Psoas muscle (tissue), 7 donors: ENCODE measurements at regions not wholly inside any gene's neighbourhood (a gene's known extent, or its start where the extent isn't known, plus 50 kb on each side); places are given as distances from the start of the nearest gene placed in this dataset.
A peak's percentile ranks its signal among the peaks of the same experiment; 100 is the strongest.

Source experiments
- ATAC-seq, 4 donors: fragments of 200-7000 bp; cut with Tn5 transposase; one replicate each; pipeline ENCODE4 v1.9.1; 2020; ENCODE audit warnings: moderate library complexity in 3 of 4, mild to moderate bottlenecking in 2 of 4
- DNase-seq, 2 donors: peaks; one replicate each; pipeline ENCODE4 v3.0.0-alpha.2; 2020
- H3K27ac ChIP-seq: fragments of 200-600 bp; one replicate; pipeline ENCODE4 v1.8.0; 2022
- H3K27me3 ChIP-seq, 3 donors: fragments of 200-600 bp in 1 of 3; one replicate each; pipeline versions ENCODE4 v1.6.1 to v1.8.0; 2013 to 2022; ENCODE audit warnings: low read length in 2 of 3, mild to moderate bottlenecking in 2 of 3, moderate library complexity in 1 of 3; ENCODE audit not compliant: insufficient read depth in 3 of 3
- H3K36me3 ChIP-seq, 2 donors: fragments of 200-600 bp in 1 of 2; one replicate each; pipeline versions ENCODE4 v1.6.1 to v1.8.0; 2013 to 2022; ENCODE audit warnings: low read depth in 1 of 2, mild to moderate bottlenecking in 1 of 2, moderate library complexity in 1 of 2; ENCODE audit not compliant: insufficient read depth in 1 of 2
- H3K4me1 ChIP-seq: fragments of 200-600 bp; one replicate; pipeline ENCODE4 v1.8.0; 2022
- H3K4me3 ChIP-seq: fragments of 200-600 bp; one replicate; pipeline ENCODE4 v1.8.0; 2022; ENCODE audit warnings: mild to moderate bottlenecking
- H3K9me3 ChIP-seq: fragments of 200-600 bp; one replicate; pipeline ENCODE4 v1.8.0; 2022
- CTCF ChIP-seq: fragments of 200-600 bp; IDR thresholded peaks from one replicate; pipeline ENCODE4 v1.8.0; 2022; ENCODE audit warnings: antibody characterized with exemption
- WGBS, 3 donors: extraction: QIAGEN DNeasy Blood & Tissue Kit; methylation state at CpG; one replicate each; pipeline versions ENCODE4 v1.1.6 to v1.1.7; 2013; 5-methylcytosine and 5-hydroxymethylcytosine counted together
- intact Hi-C, 2 donors: fragments of 100-400 bp; cut with DNase I; formaldehyde crosslinking; loops; one replicate each; pipeline versions ENCODE4 v1.11.0 to v1.14.2; 2022
- donor health status: healthy with polysubstance abuse.
- donor health status: DM: no; HTN: no; CAD: no; lungs with moderate emphysema.
- donor health status: Bipolar disorder and iron deficiency.
- donor health status: healthy.
- donor health status: DM: yes; HTN: yes; CAD: no.
- donor health status: DM: no; HTN: no; CAD: no.
- donor health status: DM: yes; HTN: yes; CAD: no.

DNA sequence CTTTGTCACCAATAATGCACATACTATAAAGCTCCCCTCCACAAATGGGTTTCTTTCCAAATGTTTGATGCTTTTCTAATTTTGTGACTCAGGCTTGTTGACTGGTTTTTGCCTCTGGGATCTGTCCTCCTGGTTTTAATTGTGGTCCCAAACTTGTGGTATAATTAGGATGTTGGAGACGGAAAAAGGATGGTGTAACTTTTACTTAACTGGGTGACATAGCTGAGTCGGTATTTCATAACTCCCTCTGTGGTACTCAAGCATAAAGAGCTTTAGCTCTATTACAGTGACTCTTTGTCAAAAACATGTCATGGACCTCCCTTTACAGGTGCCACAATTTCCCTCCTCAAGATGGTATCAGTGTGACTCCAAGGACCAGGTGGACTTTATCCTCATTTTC lies 119.7 kb upstream of the RBPJ start:
- Histone ChIP-seq H3K4me1 (no peaks in the 10 kb centered on the region), H3K27me3 (no peaks in the 10 kb centered on the region), H3K4me3 (no peak overlapping the region), H3K9me3 (no peaks in the 10 kb centered on the region), H3K27ac (no peak overlapping the region), H3K36me3 (no peaks in the 10 kb centered on the region)
- DNase-seq (no peak), ATAC-seq (no peak)
- no peak for TF ChIP-seq CTCF
- 80 to 93% (median 91%) methylated on average over 2 of the region's 2 CpGs for WGBS, 3 donors
- intact Hi-C loops = loop anchor here in 1 of 2 donors (10.0 kb wide), 1 partner anchor 116 kb away; no protein-coding TSS in a partner anchor

DNA sequence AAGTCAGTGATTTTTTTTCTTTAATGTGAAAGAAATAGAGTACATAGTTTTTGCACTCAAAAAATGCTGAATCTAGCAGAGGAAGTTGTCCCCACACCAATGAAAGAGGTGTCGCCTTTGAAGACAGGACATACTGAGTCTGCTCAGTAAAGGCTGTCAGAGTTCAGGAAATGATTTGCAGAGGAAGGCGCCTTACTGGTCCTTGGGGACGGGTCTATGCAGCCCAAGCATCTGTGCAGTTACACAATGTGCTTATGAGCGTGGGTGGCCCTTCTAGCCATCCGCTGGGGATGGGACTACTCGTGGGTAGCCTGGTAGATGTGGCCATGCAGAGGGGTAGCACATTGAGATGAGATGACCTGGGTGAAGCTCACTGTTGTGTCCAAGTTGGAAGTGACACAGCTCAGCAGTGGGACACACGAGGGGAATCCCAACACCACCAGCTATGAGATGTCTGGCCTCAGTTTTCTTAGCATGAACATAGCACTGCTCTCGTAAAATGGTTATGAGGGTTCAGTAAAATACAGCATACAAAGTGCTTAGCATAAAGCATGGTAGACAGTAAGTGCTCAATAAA lies 116.5 kb upstream of the RBPJ start:
- DNase-seq = peak in 1 of 2 donors; percentile 74
- Histone ChIP-seq H3K9me3 (no peaks in the 10 kb centered on the region), H3K27me3 (no peaks in the 10 kb centered on the region), H3K4me3 (no peak overlapping the region), H3K36me3 (no peaks in the 10 kb centered on the region), H3K27ac (peak overlapping the region; percentile 60), H3K4me1 (no peaks in the 10 kb centered on the region)
- WGBS, 3 donors = 50 to 71% (median 52%) methylated on average over 8 of the region's 8 CpGs
- TF ChIP-seq CTCF = no peak
- peak; percentile 12 to 57 (median 18) for ATAC-seq
- intact Hi-C loops = loop anchor here in 1 of 2 donors (10.0 kb wide), 1 partner anchor 120 kb away; no protein-coding TSS in a partner anchor

- Histone ChIP-seq H3K9me3 (no peaks in the 10 kb centered on the region), H3K36me3 (no peaks in the 10 kb centered on the region), H3K4me1 (no peaks in the 10 kb centered on the region), H3K4me3 (no peak overlapping the region), H3K27me3 (no peaks in the 10 kb centered on the region), H3K27ac (peak overlapping the region; percentile 60)
- ATAC-seq = peak; percentile 89 to 94 (median 91)
- 7 to 10% (median 9%) methylated on average over 7 of the region's 7 CpGs for WGBS, 3 donors
- DNase-seq = peak; percentile 60 to 79
- TF ChIP-seq CTCF = no peak
- intact Hi-C loops = loop anchor here in 1 of 2 donors (10.0 kb wide), 1 partner anchor 120 kb away; no protein-coding TSS in a partner anchor
These were observed 115.9 kb upstream of the RBPJ start for GRCh38 chr4:26204911-26205370.

DNA sequence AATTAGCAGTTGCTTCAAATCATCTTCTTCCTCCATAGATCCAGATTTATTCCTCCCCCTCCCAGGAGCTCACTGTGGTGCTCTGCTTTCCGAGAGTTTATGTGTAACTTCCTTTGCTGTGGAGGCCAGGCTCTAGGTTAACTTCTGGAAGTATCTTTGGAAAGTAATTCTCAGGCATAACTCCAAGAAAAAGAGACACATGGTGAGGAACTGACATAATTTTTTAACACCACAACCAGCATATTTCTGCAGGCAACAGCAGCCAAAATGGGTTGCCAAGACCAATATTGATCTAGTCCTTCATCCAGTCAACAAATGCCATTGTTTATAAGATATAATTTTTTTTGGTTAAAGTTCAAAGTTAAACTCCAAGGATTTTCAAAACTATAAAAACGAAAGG lies 114.5 kb upstream of the RBPJ start:
- no peak for DNase-seq
- H3K27ac ChIP-seq = no peak overlapping the region
- intact Hi-C loops = loop anchor here in 1 of 2 donors (10.0 kb wide), 1 partner anchor 122 kb away; no protein-coding TSS in a partner anchor

More for the DNA sequence above, 114.5 kb upstream of the RBPJ start:
- no peaks in the 10 kb centered on the region for H3K9me3 ChIP-seq
- no peaks in the 10 kb centered on the region for H3K4me1 ChIP-seq
- WGBS, 3 donors = 18 to 47% (median 24%) methylated on average over 2 of the region's 2 CpGs
- no peak for ATAC-seq
- no peaks in the 10 kb centered on the region for H3K27me3 ChIP-seq
- H3K4me3 ChIP-seq = no peak overlapping the region
- no peak for TF ChIP-seq CTCF
- H3K36me3 ChIP-seq = no peaks in the 10 kb centered on the region
